ENCODE measurements at regions not wholly inside any gene's neighbourhood (a gene's known extent, or its start where the extent isn't known, plus 50 kb on each side); places are given as distances from the start of the nearest gene placed in this dataset.

DNA sequence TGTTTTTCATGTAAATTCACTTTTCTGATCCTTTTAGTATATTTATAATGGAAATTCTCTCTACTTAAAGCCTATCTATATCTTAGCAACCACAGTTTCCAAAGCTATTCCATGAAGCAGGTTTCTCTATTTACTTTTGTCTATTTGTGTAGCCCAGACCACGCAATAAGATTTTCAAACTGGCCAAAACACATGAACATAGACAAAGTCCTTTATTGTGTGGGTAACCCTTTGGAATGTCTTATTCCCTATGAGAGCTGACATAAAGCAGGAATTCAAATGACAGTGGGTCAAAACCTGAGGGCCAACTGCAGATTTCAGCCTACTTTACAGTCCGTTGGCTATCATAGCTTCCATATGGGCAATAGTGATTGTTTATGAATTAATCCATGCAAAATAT lies 252.6 kb downstream of the LTN1 start:
- no peak for DNase-seq
- H3K4me1 Mint-ChIP-seq = peaks cover 13% of the 10 kb centered on the region
- H3K4me3 Mint-ChIP-seq = no peak overlapping the region
- Histone ChIP-seq H3K4me3 (ENCODE audit: low read length) (no peak overlapping the region), H3K27me3 (ENCODE audit: control insufficient read depth, insufficient read depth, low read length, poor library complexity, severe bottlenecking) (no peaks in the 10 kb centered on the region), H3K9ac (ENCODE audit: extremely low read depth, low read length, poor library complexity, severe bottlenecking) (no peak overlapping the region), H3K4me1 (ENCODE audit: control insufficient read depth, insufficient read depth, low read length) (no peaks in the 10 kb centered on the region), H3K9me3 (ENCODE audit: control insufficient read depth, low read length) (no peaks in the 10 kb centered on the region), H3K36me3 (ENCODE audit: control insufficient read depth, insufficient read depth, low read length) (no peaks in the 10 kb centered on the region), H3K27ac (ENCODE audit: low read depth, low read length) (no peak overlapping the region)
- H3K9me3 Mint-ChIP-seq = no peaks in the 10 kb centered on the region
- no peak overlapping the region for H3K27ac Mint-ChIP-seq
- TF ChIP-seq, protein P1, sequence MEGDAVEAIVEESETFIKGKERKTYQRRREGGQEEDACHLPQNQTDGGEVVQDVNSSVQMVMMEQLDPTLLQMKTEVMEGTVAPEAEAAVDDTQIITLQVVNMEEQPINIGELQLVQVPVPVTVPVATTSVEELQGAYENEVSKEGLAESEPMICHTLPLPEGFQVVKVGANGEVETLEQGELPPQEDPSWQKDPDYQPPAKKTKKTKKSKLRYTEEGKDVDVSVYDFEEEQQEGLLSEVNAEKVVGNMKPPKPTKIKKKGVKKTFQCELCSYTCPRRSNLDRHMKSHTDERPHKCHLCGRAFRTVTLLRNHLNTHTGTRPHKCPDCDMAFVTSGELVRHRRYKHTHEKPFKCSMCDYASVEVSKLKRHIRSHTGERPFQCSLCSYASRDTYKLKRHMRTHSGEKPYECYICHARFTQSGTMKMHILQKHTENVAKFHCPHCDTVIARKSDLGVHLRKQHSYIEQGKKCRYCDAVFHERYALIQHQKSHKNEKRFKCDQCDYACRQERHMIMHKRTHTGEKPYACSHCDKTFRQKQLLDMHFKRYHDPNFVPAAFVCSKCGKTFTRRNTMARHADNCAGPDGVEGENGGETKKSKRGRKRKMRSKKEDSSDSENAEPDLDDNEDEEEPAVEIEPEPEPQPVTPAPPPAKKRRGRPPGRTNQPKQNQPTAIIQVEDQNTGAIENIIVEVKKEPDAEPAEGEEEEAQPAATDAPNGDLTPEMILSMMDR (conservative IDR thresholded peaks at IDR 0.05) = no peak
- no peaks in the 10 kb centered on the region for H3K36me3 Mint-ChIP-seq (ENCODE audit: low read depth)
- no peaks in the 10 kb centered on the region for H3K27me3 Mint-ChIP-seq (ENCODE audit: insufficient read depth)
- 94% methylated on average over 2 of the region's 2 CpGs; no CpG with 5 or more reads in 1 of the 2 experiments for WGBS, 2 experiments (ENCODE audit: insufficient coverage in 1 of 2, insufficient read length in 1 of 2)

DNA sequence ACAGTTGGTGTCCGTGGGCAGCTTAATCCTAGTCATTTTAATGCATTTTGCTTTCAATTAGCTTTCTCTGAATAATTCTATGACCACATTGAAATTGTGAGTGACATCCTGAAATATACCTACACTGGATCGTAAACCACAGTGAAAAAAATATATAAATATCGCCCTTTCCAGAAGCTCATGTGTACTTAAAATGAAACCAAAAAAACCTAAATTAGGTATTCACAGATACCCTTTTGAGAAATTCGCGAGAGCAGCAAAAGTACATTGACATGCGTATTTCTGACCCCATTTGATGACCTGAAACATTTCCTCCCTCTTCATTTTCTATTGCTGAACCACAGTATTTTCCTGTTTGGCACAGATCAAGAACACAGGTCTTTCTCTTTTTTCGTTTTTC lies 253.8 kb downstream of the LTN1 start:
- H3K9me3 Mint-ChIP-seq = no peaks in the 10 kb centered on the region
- Histone ChIP-seq H3K36me3 (ENCODE audit: control insufficient read depth, insufficient read depth, low read length) (no peaks in the 10 kb centered on the region), H3K27me3 (ENCODE audit: control insufficient read depth, insufficient read depth, low read length, poor library complexity, severe bottlenecking) (no peaks in the 10 kb centered on the region), H3K4me3 (ENCODE audit: low read length) (no peak overlapping the region), H3K4me1 (ENCODE audit: control insufficient read depth, insufficient read depth, low read length) (no peaks in the 10 kb centered on the region), H3K9ac (ENCODE audit: extremely low read depth, low read length, poor library complexity, severe bottlenecking) (no peak overlapping the region), H3K9me3 (ENCODE audit: control insufficient read depth, low read length) (no peaks in the 10 kb centered on the region), H3K27ac (ENCODE audit: low read depth, low read length) (no peak overlapping the region)
- no peaks in the 10 kb centered on the region for H3K27me3 Mint-ChIP-seq (ENCODE audit: insufficient read depth)
- TF ChIP-seq, protein P1 (conservative IDR thresholded peaks at IDR 0.05) = no peak
- H3K4me3 Mint-ChIP-seq = no peak overlapping the region
- DNase-seq = no peak
- H3K27ac Mint-ChIP-seq = no peak overlapping the region
- WGBS, 2 experiments (ENCODE audit: insufficient coverage in 1 of 2, insufficient read length in 1 of 2) = 83 to 86% methylated on average over 6 of the region's 7 CpGs
- H3K4me1 Mint-ChIP-seq = peaks cover 13% of the 10 kb centered on the region
- no peaks in the 10 kb centered on the region for H3K36me3 Mint-ChIP-seq (ENCODE audit: low read depth)

DNA sequence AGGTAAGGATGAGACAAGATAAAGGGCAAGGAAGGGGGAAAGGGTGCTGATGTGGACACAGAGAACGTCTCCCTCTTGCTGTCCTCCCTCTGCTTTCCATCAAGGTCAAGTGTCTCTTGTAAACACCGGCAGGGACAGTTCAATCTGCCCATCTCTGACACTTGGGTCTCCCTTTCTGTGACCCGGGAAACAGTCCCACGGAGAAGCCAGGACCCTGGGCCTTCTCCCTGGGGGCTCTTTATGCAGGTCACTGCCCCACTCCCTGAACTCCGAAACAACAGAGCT lies 254.3 kb downstream of the LTN1 start:
- 82 to 83% methylated on average over 3 to 5 of the region's 5 CpGs for WGBS, 2 experiments (ENCODE audit: insufficient coverage in 1 of 2, insufficient read length in 1 of 2)

More for the DNA sequence above, 254.3 kb downstream of the LTN1 start:
- Mint-ChIP-seq H3K27me3 (ENCODE audit: insufficient read depth) (no peaks in the 10 kb centered on the region), H3K36me3 (ENCODE audit: low read depth) (no peaks in the 10 kb centered on the region), H3K27ac (no peak overlapping the region), H3K4me1 (peaks cover 13% of the 10 kb centered on the region), H3K9me3 (no peaks in the 10 kb centered on the region), H3K4me3 (no peak overlapping the region)
- H3K9me3 ChIP-seq (ENCODE audit: control insufficient read depth, low read length) = no peaks in the 10 kb centered on the region
- H3K27ac ChIP-seq (ENCODE audit: low read depth, low read length) = no peak overlapping the region
- no peak overlapping the region for H3K4me3 ChIP-seq (ENCODE audit: low read length)
- TF ChIP-seq, protein P1 (conservative IDR thresholded peaks at IDR 0.05) = no peak
- no peaks in the 10 kb centered on the region for H3K4me1 ChIP-seq (ENCODE audit: control insufficient read depth, insufficient read depth, low read length)
- no peak for DNase-seq
- H3K27me3 ChIP-seq (ENCODE audit: control insufficient read depth, insufficient read depth, low read length, poor library complexity, severe bottlenecking) = no peaks in the 10 kb centered on the region
- no peaks in the 10 kb centered on the region for H3K36me3 ChIP-seq (ENCODE audit: control insufficient read depth, insufficient read depth, low read length)
- H3K9ac ChIP-seq (ENCODE audit: extremely low read depth, low read length, poor library complexity, severe bottlenecking) = no peak overlapping the region

Data from endodermal cell (in vitro differentiated cells).